SH-SY5Y (cell line): ENCODE measurements at regions not wholly inside any gene's neighbourhood (a gene's known extent, or its start where the extent isn't known, plus 50 kb on each side); places are given as distances from the start of the nearest gene placed in this dataset.

Experiments
- GATA2 ChIP-seq: IDR thresholded peaks from 2 replicates; pipeline ENCODE4 v1.6.1; 2011; ENCODE audit warnings: mild to moderate bottlenecking, low read depth, low read length
- GATA3 ChIP-seq: IDR thresholded peaks from 2 replicates; pipeline ENCODE4 v1.6.1; 2011; ENCODE audit warnings: low read depth, mild to moderate bottlenecking, low read length, moderate library complexity

GRCh38 chrX:114134465-114134864 lies 449.4 kb upstream of the HTR2C start:
- TF ChIP-seq GATA3 (no peak), GATA2 (no peak)

- TF ChIP-seq GATA3, result no peak
Measured at GRCh38 chrX:114127411-114128025, 456.4 kb upstream of the HTR2C start.

- no peak for TF ChIP-seq GATA3
- no peak for TF ChIP-seq GATA2
Measured at GRCh38 chrX:114127005-114127404, 456.9 kb upstream of the HTR2C start.

- TF ChIP-seq GATA2 (no peak), GATA3 (no peak)
Measured at GRCh38 chrX:114101081-114101480, 482.8 kb upstream of the HTR2C start.

GRCh38 chrX:114097866-114098265 lies 486.0 kb upstream of the HTR2C start:
- TF ChIP-seq GATA2 (no peak), GATA3 (no peak)

GRCh38 chrX:114097427-114097826 lies 486.5 kb upstream of the HTR2C start:
- TF ChIP-seq GATA3, result no peak
- TF ChIP-seq GATA2, result no peak

GRCh38 chrX:114095789-114096188 lies 488.1 kb upstream of the HTR2C start:
- no peak for TF ChIP-seq GATA3
- TF ChIP-seq GATA2, result no peak

GRCh38 chrX:114087543-114087942 lies 496.3 kb upstream of the HTR2C start:
- no peak for TF ChIP-seq GATA2
- TF ChIP-seq GATA3, result no peak

- TF ChIP-seq GATA3 (no peak), GATA2 (no peak)
Measured at GRCh38 chrX:114077773-114078172, 506.1 kb upstream of the HTR2C start.

- TF ChIP-seq GATA2 (no peak), GATA3 (no peak)
Measured at GRCh38 chrX:114075073-114075673, 508.7 kb upstream of the HTR2C start.

GRCh38 chrX:114073926-114074325 lies 510.0 kb upstream of the HTR2C start:
- TF ChIP-seq GATA3 (no peak), GATA2 (no peak)

- TF ChIP-seq GATA3 (no peak), GATA2 (no peak)
Measured at GRCh38 chrX:114071412-114071811, 512.5 kb upstream of the HTR2C start.

- TF ChIP-seq GATA3, result no peak
- TF ChIP-seq GATA2, result no peak
Measured at GRCh38 chrX:114065577-114066223, 518.2 kb upstream of the HTR2C start.

GRCh38 chrX:114061226-114061625 lies 522.7 kb upstream of the HTR2C start:
- TF ChIP-seq GATA3 (no peak), GATA2 (no peak)

- TF ChIP-seq GATA3 (no peak), GATA2 (no peak)
Measured at GRCh38 chrX:114058988-114059418, 524.9 kb upstream of the HTR2C start.

- TF ChIP-seq GATA3 (no peak), GATA2 (no peak)
Measured at GRCh38 chrX:114051667-114052315, 532.1 kb upstream of the HTR2C start.
